Eye (tissue), 1 donor: ENCODE measurements at regions not wholly inside any gene's neighbourhood (a gene's known extent, or its start where the extent isn't known, plus 50 kb on each side); places are given as distances from the start of the nearest gene placed in this dataset.
A peak's percentile ranks its signal among the peaks of the same experiment; 100 is the strongest.

ENCODE experiments used
- DNase-seq: peaks from one replicate; pipeline ENCODE4 v3.0.0-alpha.2; 2015

- no peak for DNase-seq
These were observed 125.4 kb downstream of the SIK1 start for GRCh38 chr21:43301409-43302061.

GRCh38 chr21:43300496-43301408 lies 126.2 kb downstream of the SIK1 start:
- peak; percentile 63 for DNase-seq

GRCh38 chr21:43299441-43300277 lies 127.3 kb downstream of the SIK1 start:
- no peak for DNase-seq

GRCh38 chr21:43298546-43299440 lies 128.1 kb downstream of the SIK1 start:
- DNase-seq = no peak

GRCh38 chr21:43297989-43298388 lies 128.9 kb downstream of the SIK1 start:
- DNase-seq = no peak

- no peak for DNase-seq
These were observed 128.7 kb downstream of the CRYAA start for GRCh38 chr21:43297391-43297981.

GRCh38 chr21:43295066-43295958 lies 126.5 kb downstream of the CRYAA start:
- no peak for DNase-seq

- no peak for DNase-seq
These were observed 125.5 kb downstream of the CRYAA start for GRCh38 chr21:43294194-43294902.

GRCh38 chr21:43292866-43293142 lies 124.0 kb downstream of the CRYAA start:
- DNase-seq = no peak

- no peak for DNase-seq
These were observed 123.4 kb downstream of the CRYAA start for GRCh38 chr21:43292041-43292865.

- no peak for DNase-seq
These were observed 122.6 kb downstream of the CRYAA start for GRCh38 chr21:43291347-43291950.

- peak; percentile 62 for DNase-seq
These were observed 121.9 kb downstream of the CRYAA start for GRCh38 chr21:43290421-43291346.

- no peak for DNase-seq
These were observed 121.2 kb downstream of the CRYAA start for GRCh38 chr21:43289966-43290365.

- no peak for DNase-seq
These were observed 120.6 kb downstream of the CRYAA start for GRCh38 chr21:43289442-43289841.

GRCh38 chr21:43287795-43288755 lies 119.3 kb downstream of the CRYAA start:
- DNase-seq = no peak

GRCh38 chr21:43287111-43287760 lies 118.4 kb downstream of the CRYAA start:
- no peak for DNase-seq
